Loucy (cell line): ENCODE measurements at regions not wholly inside any gene's neighbourhood (a gene's known extent, or its start where the extent isn't known, plus 50 kb on each side); places are given as distances from the start of the nearest gene placed in this dataset.

Experiments
- H2AFZ ChIP-seq: fragments of 200-600 bp; sonication (generic); 2 replicates; pipeline ENCODE4 v1.6.0; 2016; ENCODE audit warnings: antibody characterized with exemption, mild to moderate bottlenecking, low read length, moderate library complexity
- H3F3A ChIP-seq: fragments of 200-600 bp; 2 replicates; pipeline ENCODE4 v1.6.0; 2016; ENCODE audit warnings: antibody characterized with exemption, low read depth, mild to moderate bottlenecking
- H3K27me3 ChIP-seq: fragments of 200-600 bp; sonication (generic); 2 replicates; pipeline ENCODE4 v1.6.1; 2014; ENCODE audit warnings: low read length, mild to moderate bottlenecking; ENCODE audit not compliant: insufficient read depth, poor library complexity, severe bottlenecking
- H3K36me3 ChIP-seq: fragments of 200-600 bp; sonication (generic); 2 replicates; pipeline ENCODE4 v1.6.1; 2016; ENCODE audit warnings: low read length; ENCODE audit not compliant: insufficient read depth
- H3K4me1 ChIP-seq: fragments of 200-600 bp; sonication (generic); 2 replicates; pipeline ENCODE4 v1.5.1; 2014; ENCODE audit warnings: low read length, mild to moderate bottlenecking; ENCODE audit not compliant: insufficient read depth, poor library complexity, severe bottlenecking
- H3K4me2 ChIP-seq: fragments of 200-600 bp; sonication (generic); 2 replicates; pipeline ENCODE4 v1.6.0; 2014; ENCODE audit warnings: antibody characterized with exemption, low read length, low read depth, mild to moderate bottlenecking; ENCODE audit not compliant: poor library complexity, severe bottlenecking
- H3K4me3 ChIP-seq: fragments of 200-600 bp; sonication (generic); 2 replicates; pipeline ENCODE4 v1.5.1; 2014; ENCODE audit warnings: low read length, mild to moderate bottlenecking, mixed read lengths; ENCODE audit not compliant: poor library complexity, severe bottlenecking
- H3K79me2 ChIP-seq: fragments of 200-600 bp; sonication (generic); 2 replicates; pipeline ENCODE4 v1.6.1; 2014; ENCODE audit warnings: low read length; ENCODE audit not compliant: insufficient read depth
- H3K9ac ChIP-seq: fragments of 200-600 bp; sonication (generic); 2 replicates; pipeline ENCODE4 v1.6.0; 2014; ENCODE audit warnings: mild to moderate bottlenecking, low read depth, low read length, moderate library complexity; ENCODE audit not compliant: poor library complexity, severe bottlenecking
- H3K9me2 ChIP-seq: fragments of 200-600 bp; sonication (generic); replicated peaks from 2 replicates; pipeline ENCODE4 v1.6.1; 2016; ENCODE audit warnings: low read depth, low read length, mixed read lengths
- H3K9me3 ChIP-seq: fragments of 200-600 bp; sonication (generic); 2 replicates; pipeline ENCODE4 v1.6.1; 2014; ENCODE audit warnings: mild to moderate bottlenecking, antibody characterized with exemption, low read length, low read depth; ENCODE audit not compliant: insufficient read depth
- H4K20me1 ChIP-seq: fragments of 200-600 bp; sonication (generic); 2 replicates; pipeline ENCODE4 v1.6.0; 2014; ENCODE audit warnings: antibody characterized with exemption, low read length, mild to moderate bottlenecking; ENCODE audit not compliant: insufficient read depth, poor library complexity, severe bottlenecking
- EZH2phosphoT487 ChIP-seq: fragments of 200-600 bp; IDR thresholded peaks from 2 replicates; pipeline ENCODE4 v1.6.1; 2018; ENCODE audit warnings: antibody characterized with exemption, mild to moderate bottlenecking, moderate library complexity, borderline replicate concordance
- TF ChIP-seq, protein P1 (sequence below): fragments of 200-600 bp; sonication (generic); conservative IDR thresholded peaks from 2 replicates; pipeline ENCODE4 v1.5.1; 2014; ENCODE audit warnings: mild to moderate bottlenecking, antibody characterized with exemption, low read length

DNA sequence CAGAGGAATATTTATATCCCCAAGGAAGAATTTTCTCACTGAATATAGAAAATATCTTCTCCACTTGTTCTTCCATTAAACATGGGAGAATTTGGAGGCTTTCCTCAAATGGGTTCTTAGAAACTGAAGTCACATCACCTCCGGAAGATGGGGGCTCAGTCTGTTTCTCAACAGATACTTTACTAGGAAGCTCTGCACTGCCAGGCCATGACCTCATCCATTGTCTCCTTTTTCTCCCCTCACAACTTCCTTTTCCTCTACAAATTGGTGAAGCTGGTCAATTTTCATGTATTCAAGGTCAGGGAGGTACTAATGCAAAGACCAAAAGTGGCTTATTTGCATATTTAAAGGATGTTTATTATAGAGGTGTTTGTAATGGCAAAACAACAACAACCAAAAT is 173.1 kb downstream of the RNF152 start:
- Histone ChIP-seq H3F3A (no peaks in the 10 kb centered on the region), H3K9me2 (no peaks in the 10 kb centered on the region), H2AFZ (no peak overlapping the region), H3K4me2 (no peak overlapping the region), H4K20me1 (no peaks in the 10 kb centered on the region), H3K27me3 (no peaks in the 10 kb centered on the region), H3K9me3 (no peaks in the 10 kb centered on the region), H3K9ac (no peak overlapping the region), H3K4me3 (no peak overlapping the region), H3K4me1 (no peaks in the 10 kb centered on the region), H3K36me3 (no peaks in the 10 kb centered on the region), H3K79me2 (no peaks in the 10 kb centered on the region)
- TF ChIP-seq EZH2phosphoT487, result no peak

DNA sequence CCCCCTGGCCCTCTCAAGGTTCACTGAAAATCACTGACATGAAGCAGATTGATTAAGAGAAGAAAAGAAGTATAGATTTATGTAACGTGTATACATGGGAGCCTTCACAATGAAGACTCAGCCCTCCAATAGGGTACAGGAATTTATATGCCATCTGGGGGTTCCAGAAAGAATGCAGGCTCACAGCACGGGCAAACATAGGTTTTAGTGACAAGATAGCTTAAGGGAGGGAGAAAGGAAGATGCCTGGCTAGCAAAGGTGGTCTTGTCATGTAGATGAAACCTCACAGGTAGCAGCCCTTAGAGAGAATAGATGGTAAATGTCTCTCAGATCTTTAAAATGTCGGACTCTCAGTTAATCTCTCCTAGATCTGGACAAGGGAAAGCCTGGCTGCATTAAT is 173.9 kb downstream of the RNF152 start:
- no peaks in the 10 kb centered on the region for H4K20me1 ChIP-seq
- H3K9me2 ChIP-seq, result no peaks in the 10 kb centered on the region
- H3K9ac ChIP-seq, result no peak overlapping the region
- no peaks in the 10 kb centered on the region for H3K79me2 ChIP-seq
- no peaks in the 10 kb centered on the region for H3K9me3 ChIP-seq
- H3F3A ChIP-seq, result no peaks in the 10 kb centered on the region
- H3K36me3 ChIP-seq, result no peaks in the 10 kb centered on the region
- H3K4me2 ChIP-seq, result no peak overlapping the region
- TF ChIP-seq, protein P1, sequence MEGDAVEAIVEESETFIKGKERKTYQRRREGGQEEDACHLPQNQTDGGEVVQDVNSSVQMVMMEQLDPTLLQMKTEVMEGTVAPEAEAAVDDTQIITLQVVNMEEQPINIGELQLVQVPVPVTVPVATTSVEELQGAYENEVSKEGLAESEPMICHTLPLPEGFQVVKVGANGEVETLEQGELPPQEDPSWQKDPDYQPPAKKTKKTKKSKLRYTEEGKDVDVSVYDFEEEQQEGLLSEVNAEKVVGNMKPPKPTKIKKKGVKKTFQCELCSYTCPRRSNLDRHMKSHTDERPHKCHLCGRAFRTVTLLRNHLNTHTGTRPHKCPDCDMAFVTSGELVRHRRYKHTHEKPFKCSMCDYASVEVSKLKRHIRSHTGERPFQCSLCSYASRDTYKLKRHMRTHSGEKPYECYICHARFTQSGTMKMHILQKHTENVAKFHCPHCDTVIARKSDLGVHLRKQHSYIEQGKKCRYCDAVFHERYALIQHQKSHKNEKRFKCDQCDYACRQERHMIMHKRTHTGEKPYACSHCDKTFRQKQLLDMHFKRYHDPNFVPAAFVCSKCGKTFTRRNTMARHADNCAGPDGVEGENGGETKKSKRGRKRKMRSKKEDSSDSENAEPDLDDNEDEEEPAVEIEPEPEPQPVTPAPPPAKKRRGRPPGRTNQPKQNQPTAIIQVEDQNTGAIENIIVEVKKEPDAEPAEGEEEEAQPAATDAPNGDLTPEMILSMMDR, result no peak
- TF ChIP-seq EZH2phosphoT487, result no peak
- no peak overlapping the region for H3K4me3 ChIP-seq
- no peaks in the 10 kb centered on the region for H3K27me3 ChIP-seq
- no peaks in the 10 kb centered on the region for H3K4me1 ChIP-seq
- H2AFZ ChIP-seq, result no peak overlapping the region

DNA sequence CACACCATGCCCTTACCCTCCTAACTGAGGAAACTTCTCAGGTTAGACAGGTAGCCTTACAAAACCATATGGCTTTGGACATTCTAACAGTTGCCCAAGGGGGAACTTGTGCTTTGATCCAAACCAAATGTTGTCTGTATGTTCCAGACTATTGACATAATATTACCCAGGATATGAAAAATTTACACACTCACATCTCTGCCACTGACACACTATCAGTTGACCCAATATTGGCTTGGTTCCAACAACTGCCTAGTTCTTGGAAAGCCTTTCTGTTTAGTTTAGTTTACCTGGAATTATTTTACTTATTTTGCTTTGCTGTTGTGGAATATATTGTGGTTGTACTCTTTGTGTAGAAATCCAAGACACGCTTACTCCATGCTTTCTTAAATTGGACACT is 178.4 kb downstream of the RNF152 start:
- Histone ChIP-seq H3K4me3 (no peak overlapping the region), H3K36me3 (no peaks in the 10 kb centered on the region), H3K4me1 (no peaks in the 10 kb centered on the region), H3K9me3 (no peaks in the 10 kb centered on the region), H3K9ac (no peak overlapping the region), H3K79me2 (no peaks in the 10 kb centered on the region), H3K27me3 (no peaks in the 10 kb centered on the region), H2AFZ (no peak overlapping the region), H3K9me2 (no peaks in the 10 kb centered on the region), H3F3A (no peaks in the 10 kb centered on the region), H4K20me1 (no peaks in the 10 kb centered on the region), H3K4me2 (no peak overlapping the region)
- TF ChIP-seq, protein P1, result no peak
- no peak for TF ChIP-seq EZH2phosphoT487

DNA sequence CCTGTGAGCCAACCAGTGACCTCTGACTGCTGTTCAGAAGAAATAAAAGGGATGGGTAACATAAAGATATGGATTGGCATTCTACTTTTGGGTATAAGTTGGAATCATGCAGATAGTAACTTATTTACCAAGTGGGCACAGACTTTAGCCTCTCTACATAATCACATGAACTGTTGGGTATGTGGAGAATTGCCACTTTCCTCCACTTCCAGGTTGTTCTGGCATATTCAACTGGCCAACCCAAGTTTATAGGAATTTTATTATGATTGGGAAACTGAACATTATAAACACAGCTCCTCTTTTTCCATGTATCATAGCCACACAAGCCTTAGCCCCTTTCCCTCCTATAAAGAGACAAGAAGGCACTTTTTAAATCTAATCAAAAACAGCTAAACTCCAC is 179.3 kb downstream of the RNF152 start:
- no peak for TF ChIP-seq EZH2phosphoT487
- TF ChIP-seq, protein P1, result no peak
- Histone ChIP-seq H2AFZ (no peak overlapping the region), H3K27me3 (no peaks in the 10 kb centered on the region), H3K4me1 (no peaks in the 10 kb centered on the region), H3K9ac (no peak overlapping the region), H4K20me1 (no peaks in the 10 kb centered on the region), H3K79me2 (no peaks in the 10 kb centered on the region), H3F3A (no peaks in the 10 kb centered on the region), H3K4me2 (no peak overlapping the region), H3K9me3 (no peaks in the 10 kb centered on the region), H3K9me2 (no peaks in the 10 kb centered on the region), H3K36me3 (no peaks in the 10 kb centered on the region), H3K4me3 (no peak overlapping the region)
